ENCODE measurements at regions not wholly inside any gene's neighbourhood (a gene's known extent, or its start where the extent isn't known, plus 50 kb on each side); places are given as distances from the start of the nearest gene placed in this dataset.
"Not testable (repeated sequence)": the region's sequence is repeated elsewhere in the genome, so short reads cannot be mapped to it uniquely, and the experiment has no call there.

GRCh38 chr3:188972310-188972709 lies 199.5 kb upstream of the TPRG1 start:
- DNase-seq (ENCODE audit: low spot score), result no peak
- no peak for FAIRE-seq

- DNase-seq (ENCODE audit: low spot score), result no peak
Observed at GRCh38 chr3:188974856-188975599, 196.7 kb upstream of the TPRG1 start.

GRCh38 chr3:188975600-188976314 lies 196.0 kb upstream of the TPRG1 start:
- FAIRE-seq, result no peak

More at GRCh38 chr3:188974856-188975599, 196.7 kb upstream of the TPRG1 start:
- FAIRE-seq, result no peak

GRCh38 chr3:188976407-188976806 lies 195.4 kb upstream of the TPRG1 start:
- DNase-seq (ENCODE audit: low spot score) (no peak), FAIRE-seq (no peak)

More at GRCh38 chr3:188975600-188976314, 196.0 kb upstream of the TPRG1 start:
- no peak for DNase-seq (ENCODE audit: low spot score)

- DNase-seq (ENCODE audit: low spot score) (peak; percentile 18), FAIRE-seq (no peak)
Observed at GRCh38 chr3:188978421-188979171, 193.2 kb upstream of the TPRG1 start.

- FAIRE-seq (no peak), DNase-seq (ENCODE audit: low spot score) (no peak)
Observed at GRCh38 chr3:188979248-188979647, 192.5 kb upstream of the TPRG1 start.

GRCh38 chr3:188979669-188980310 lies 192.0 kb upstream of the TPRG1 start:
- no peak for DNase-seq (ENCODE audit: low spot score)
- FAIRE-seq, result no peak

GRCh38 chr3:188993181-188993580 lies 178.6 kb upstream of the TPRG1 start:
- DNase-seq (ENCODE audit: low spot score) (no peak), FAIRE-seq (no peak)

GRCh38 chr3:189001559-189001958 lies 170.2 kb upstream of the TPRG1 start:
- peak; percentile 70 for FAIRE-seq
- peak; percentile 65 for DNase-seq (ENCODE audit: low spot score)

GRCh38 chr3:189003410-189003809 lies 168.4 kb upstream of the TPRG1 start:
- no peak for DNase-seq (ENCODE audit: low spot score)
- no peak for FAIRE-seq

GRCh38 chr3:189013224-189013888 lies 158.4 kb upstream of the TPRG1 start:
- FAIRE-seq (no peak), DNase-seq (ENCODE audit: low spot score) (no peak)

- DNase-seq (ENCODE audit: low spot score) (no peak), FAIRE-seq (no peak)
Observed at GRCh38 chr3:189014526-189014925, 157.2 kb upstream of the TPRG1 start.

GRCh38 chr3:189022576-189023466 lies 148.9 kb upstream of the TPRG1 start:
- not testable (repeated sequence) for DNase-seq (ENCODE audit: low spot score); FAIRE-seq

- FAIRE-seq (no peak), DNase-seq (ENCODE audit: low spot score) (no peak)
Observed at GRCh38 chr3:189025866-189026265, 145.9 kb upstream of the TPRG1 start.

- no peak for DNase-seq (ENCODE audit: low spot score)
- FAIRE-seq, result no peak
Observed at GRCh38 chr3:189027626-189028155, 144.1 kb upstream of the TPRG1 start.

GRCh38 chr3:189038773-189039745 lies 132.7 kb upstream of the TPRG1 start:
- DNase-seq (ENCODE audit: low spot score) (no peak), FAIRE-seq (no peak)

GRCh38 chr3:189040656-189041335 lies 131.0 kb upstream of the TPRG1 start:
- FAIRE-seq (no peak), DNase-seq (ENCODE audit: low spot score) (no peak)

All from RCC 7860 (cell line).